NCI-H82 treated with DMSO at 0.1 percent for 48 hours (cell line): ENCODE measurements at regions not wholly inside any gene's neighbourhood (a gene's known extent, or its start where the extent isn't known, plus 50 kb on each side); places are given as distances from the start of the nearest gene placed in this dataset.
"Not testable (repeated sequence)": the region's sequence is repeated elsewhere in the genome, so short reads cannot be mapped to it uniquely, and the experiment has no call there.

Experiments used
- DNase-seq: peaks from one replicate; lab custom pipeline; 2025; ENCODE audit not compliant: unreplicated experiment; lab: John Stamatoyannopoulos, UW

GRCh38 chr4:82248903-82249632 lies 124.7 kb downstream of the HNRNPD start:
- no peak for DNase-seq

- DNase-seq = no peak
These were observed 126.2 kb downstream of the HNRNPD start for GRCh38 chr4:82247629-82248028.

- DNase-seq = no peak
These were observed 126.6 kb downstream of the HNRNPD start for GRCh38 chr4:82247171-82247570.

- DNase-seq = no peak
These were observed 132.3 kb downstream of the HNRNPD start for GRCh38 chr4:82241534-82241933.

- no peak for DNase-seq
These were observed 133.4 kb downstream of the HNRNPD start for GRCh38 chr4:82240410-82240809.

- not testable (repeated sequence) for DNase-seq
These were observed 136.6 kb downstream of the HNRNPD start for GRCh38 chr4:82237142-82237541.

GRCh38 chr4:82235346-82235745 lies 138.4 kb downstream of the HNRNPD start:
- DNase-seq = no peak

- no peak for DNase-seq
These were observed 140.9 kb downstream of the HNRNPD start for GRCh38 chr4:82232891-82233290.

GRCh38 chr4:82231806-82232205 lies 142.0 kb downstream of the HNRNPD start:
- DNase-seq = no peak

- DNase-seq = no peak
These were observed 143.5 kb downstream of the HNRNPD start for GRCh38 chr4:82230306-82230705.

- no peak for DNase-seq
These were observed 148.8 kb downstream of the HNRNPD start for GRCh38 chr4:82225030-82225429.

- DNase-seq = no peak
These were observed 150.1 kb downstream of the HNRNPD start for GRCh38 chr4:82223715-82224114.

- DNase-seq = no peak
These were observed 154.4 kb downstream of the HNRNPD start for GRCh38 chr4:82219346-82219745.

GRCh38 chr4:82217986-82218715 lies 155.6 kb downstream of the HNRNPD start:
- no peak for DNase-seq

GRCh38 chr4:82216219-82216618 lies 157.6 kb downstream of the HNRNPD start:
- DNase-seq = no peak

GRCh38 chr4:82215800-82216199 lies 158.0 kb downstream of the HNRNPD start:
- no peak for DNase-seq

- DNase-seq = no peak
These were observed 158.8 kb downstream of the HNRNPD start for GRCh38 chr4:82215039-82215438.

GRCh38 chr4:82213485-82214417 lies 160.0 kb downstream of the HNRNPD start:
- DNase-seq = no peak

- peak; percentile 73 for DNase-seq
These were observed 171.8 kb downstream of the HNRNPD start for GRCh38 chr4:82201805-82202641.

GRCh38 chr4:82201303-82201702 lies 172.5 kb downstream of the HNRNPD start:
- DNase-seq = no peak

GRCh38 chr4:82200046-82200445 lies 173.7 kb downstream of the HNRNPD start:
- no peak for DNase-seq
